GM12865 (cell line): ENCODE measurements at regions not wholly inside any gene's neighbourhood (a gene's known extent, or its start where the extent isn't known, plus 50 kb on each side); places are given as distances from the start of the nearest gene placed in this dataset.

ENCODE experiments used
- DNase-seq: peaks from one replicate; pipeline ENCODE4 v3.0.0; 2010; ENCODE audit warnings: low read depth
- H3K4me3 ChIP-seq: 2 replicates; pipeline ENCODE4 v1.5.1; 2011; ENCODE audit warnings: mild to moderate bottlenecking, low read depth, low read length, control low read depth
- TF ChIP-seq, protein P1 (sequence below): IDR thresholded peaks from 2 replicates; pipeline ENCODE4 v1.5.1; 2011; ENCODE audit warnings: low read length, control low read depth, low read depth, inconsistent platforms; ENCODE audit not compliant: insufficient read depth; ENCODE audit errors: missing control alignments

DNA sequence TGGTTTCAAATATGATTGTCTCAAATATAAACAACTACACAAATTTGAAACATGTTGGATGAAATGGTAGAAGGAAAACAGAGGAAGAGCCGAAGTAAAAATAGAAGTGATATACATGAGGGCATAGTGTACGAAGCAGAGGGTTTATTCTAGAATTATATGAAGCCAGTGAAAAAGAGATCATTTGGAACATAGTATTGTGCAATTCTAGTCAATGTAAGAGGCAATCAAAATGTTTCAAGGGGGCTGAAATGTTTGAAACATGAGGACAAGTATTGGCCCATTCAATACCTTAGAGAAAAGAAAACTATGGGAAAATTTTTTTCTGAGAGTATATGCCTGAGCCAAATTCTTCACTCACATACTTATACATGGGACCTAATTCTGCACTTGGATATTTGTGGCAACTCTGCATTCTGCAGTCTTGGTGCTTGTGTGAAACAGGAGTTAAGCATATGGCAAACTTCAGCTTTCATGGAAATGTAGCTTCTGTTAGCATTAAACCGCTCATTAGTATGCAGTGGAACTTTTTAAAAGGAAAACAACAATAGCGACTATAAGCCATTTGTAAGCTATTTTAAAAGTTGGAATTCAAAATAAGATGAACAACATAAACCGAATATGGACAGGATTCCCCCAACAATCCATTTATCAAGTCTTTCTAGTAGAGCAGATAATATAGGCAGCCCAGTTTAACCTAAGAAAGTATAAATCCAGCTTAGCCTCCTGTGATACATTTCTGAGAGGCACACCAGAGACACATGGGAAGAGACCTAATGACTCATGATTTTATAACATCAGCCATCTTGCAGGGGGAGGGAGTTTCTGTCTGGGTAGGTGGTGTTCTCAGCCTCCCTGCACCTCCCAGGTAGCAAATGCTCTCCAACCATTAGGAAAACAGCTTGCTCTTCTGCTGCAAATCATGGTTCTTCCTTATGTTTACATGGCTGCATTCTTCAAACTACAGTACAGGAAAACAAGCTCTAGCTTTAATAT is 197.8 kb downstream of the PAX3 start:
- no peak for DNase-seq
- TF ChIP-seq, protein P1, sequence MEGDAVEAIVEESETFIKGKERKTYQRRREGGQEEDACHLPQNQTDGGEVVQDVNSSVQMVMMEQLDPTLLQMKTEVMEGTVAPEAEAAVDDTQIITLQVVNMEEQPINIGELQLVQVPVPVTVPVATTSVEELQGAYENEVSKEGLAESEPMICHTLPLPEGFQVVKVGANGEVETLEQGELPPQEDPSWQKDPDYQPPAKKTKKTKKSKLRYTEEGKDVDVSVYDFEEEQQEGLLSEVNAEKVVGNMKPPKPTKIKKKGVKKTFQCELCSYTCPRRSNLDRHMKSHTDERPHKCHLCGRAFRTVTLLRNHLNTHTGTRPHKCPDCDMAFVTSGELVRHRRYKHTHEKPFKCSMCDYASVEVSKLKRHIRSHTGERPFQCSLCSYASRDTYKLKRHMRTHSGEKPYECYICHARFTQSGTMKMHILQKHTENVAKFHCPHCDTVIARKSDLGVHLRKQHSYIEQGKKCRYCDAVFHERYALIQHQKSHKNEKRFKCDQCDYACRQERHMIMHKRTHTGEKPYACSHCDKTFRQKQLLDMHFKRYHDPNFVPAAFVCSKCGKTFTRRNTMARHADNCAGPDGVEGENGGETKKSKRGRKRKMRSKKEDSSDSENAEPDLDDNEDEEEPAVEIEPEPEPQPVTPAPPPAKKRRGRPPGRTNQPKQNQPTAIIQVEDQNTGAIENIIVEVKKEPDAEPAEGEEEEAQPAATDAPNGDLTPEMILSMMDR, result no peak
- no peak overlapping the region for H3K4me3 ChIP-seq

DNA sequence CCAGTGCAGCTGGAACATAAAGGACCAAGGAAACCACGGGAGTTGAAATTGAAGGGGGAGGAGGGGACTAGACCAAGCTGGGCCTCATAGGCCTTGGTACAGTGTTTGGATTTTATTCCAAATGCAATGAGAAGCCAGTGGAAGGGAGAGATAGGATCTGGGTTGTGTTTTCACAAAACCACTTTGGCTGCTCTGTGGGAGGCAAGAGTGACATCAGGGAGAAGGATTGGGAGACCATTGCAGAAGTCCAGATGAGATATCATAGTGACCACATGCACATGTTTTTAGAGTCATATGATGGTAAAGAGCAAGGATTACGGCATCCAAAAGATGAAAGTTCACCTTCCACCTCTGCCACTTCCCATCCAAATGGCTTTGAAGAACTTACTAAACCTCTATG is 210.2 kb downstream of the PAX3 start:
- TF ChIP-seq, protein P1, result no peak
- DNase-seq, result no peak
- H3K4me3 ChIP-seq, result no peak overlapping the region

DNA sequence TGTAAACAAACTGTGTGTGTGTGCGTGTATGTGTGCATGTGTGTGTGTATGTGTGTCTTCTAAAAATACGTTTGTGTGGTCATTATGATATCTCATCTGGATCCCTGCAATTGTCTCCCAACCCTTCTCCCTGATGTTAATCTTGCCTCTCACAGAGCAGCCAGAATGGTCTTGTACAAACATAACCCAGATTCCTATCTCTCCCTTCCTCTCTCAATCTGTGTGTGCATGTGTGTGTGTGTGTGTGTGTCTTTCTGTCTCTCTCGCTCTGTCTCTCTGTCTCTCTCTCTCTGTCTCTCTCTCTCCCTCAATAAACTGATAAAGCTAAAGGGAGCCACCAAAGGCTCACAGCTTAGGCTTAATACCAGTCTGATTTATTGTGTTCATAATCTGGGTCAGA is 210.8 kb downstream of the PAX3 start:
- no peak overlapping the region for H3K4me3 ChIP-seq
- DNase-seq, result no peak
- TF ChIP-seq, protein P1, result no peak

DNA sequence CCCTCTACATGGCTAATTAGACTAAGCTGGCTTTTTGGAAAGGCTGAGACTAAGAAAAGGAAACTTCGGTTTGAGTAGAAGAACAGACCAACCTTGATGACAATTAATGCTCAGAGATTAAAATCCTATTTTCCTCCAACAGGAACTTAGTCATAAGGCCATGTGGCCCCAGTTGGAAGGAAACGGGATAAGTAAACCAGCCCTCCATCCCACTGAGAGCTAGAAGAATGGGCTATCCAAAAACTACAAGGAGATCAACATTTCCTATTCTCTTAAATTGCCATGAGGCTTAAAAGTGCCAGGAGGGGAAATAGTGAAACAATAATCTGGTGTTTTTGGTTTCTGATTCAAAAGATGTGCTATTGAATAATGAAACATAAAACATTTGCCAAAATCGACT is 216.6 kb downstream of the PAX3 start:
- TF ChIP-seq, protein P1, result no peak
- no peak for DNase-seq
- H3K4me3 ChIP-seq, result no peak overlapping the region

DNA sequence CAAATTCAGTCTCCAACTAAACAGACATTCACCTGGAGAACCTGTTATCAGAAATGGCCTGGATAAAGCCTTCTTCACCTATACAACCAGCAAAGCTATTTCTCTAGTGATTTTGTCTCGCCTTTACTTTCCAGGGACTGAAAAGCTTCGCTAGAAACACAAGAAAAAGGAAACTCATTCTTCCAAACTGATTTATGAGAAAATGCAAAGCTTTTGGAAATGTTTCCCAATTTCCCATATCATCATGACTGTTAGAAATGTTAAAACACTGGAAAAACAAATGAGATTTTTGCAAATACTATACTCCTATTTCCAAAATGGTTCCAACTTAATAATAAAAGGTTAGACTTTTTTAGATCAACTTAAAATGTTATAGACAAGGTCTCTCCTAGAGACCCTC is 218.7 kb downstream of the PAX3 start:
- no peak for DNase-seq
- TF ChIP-seq, protein P1, result no peak
- no peak overlapping the region for H3K4me3 ChIP-seq

DNA sequence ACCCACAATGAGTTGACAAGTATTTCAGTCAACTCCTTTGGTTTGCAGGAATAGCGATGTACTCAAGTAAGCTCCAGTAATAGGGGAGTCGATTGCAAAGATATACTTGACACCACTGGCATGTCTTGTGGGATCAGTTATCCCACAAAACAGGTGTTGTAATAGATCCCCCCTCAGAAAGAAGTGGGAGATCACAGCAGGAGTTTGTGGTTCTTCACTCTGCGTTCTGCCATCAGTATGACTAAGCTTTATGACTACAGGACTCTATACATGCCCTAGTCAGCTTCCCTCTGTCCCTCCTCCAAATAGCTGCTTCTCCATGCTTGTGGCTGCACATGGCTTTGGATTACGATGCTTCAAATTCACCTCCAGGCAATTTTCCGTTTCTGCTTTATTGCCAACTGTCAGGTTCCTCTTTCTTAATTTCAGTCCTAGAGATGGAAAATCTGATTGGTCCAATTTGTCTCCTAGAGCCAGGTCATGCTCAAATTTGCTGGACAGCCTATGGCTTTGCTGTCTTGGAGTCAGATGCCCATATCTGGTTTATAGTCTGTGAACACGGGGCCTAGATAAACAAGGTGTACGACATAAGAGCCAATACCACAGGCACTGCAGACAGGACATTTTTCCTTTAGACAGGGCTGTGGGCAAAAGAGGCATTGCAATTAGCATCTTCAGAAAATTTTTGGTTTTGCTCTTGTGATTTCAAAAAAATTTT is 221.7 kb downstream of the PAX3 start:
- H3K4me3 ChIP-seq, result no peak overlapping the region
- no peak for DNase-seq
- TF ChIP-seq, protein P1, result no peak
